ENCODE measurements at regions not wholly inside any gene's neighbourhood (a gene's known extent, or its start where the extent isn't known, plus 50 kb on each side); places are given as distances from the start of the nearest gene placed in this dataset.

GRCh38 chr5:74289691-74290090 lies 350.8 kb downstream of the ENC1 start:
- H3K36me3 ChIP-seq, result no peaks in the 10 kb centered on the region
- DNase-seq, result no peak
- H3K9me3 ChIP-seq, result no peaks in the 10 kb centered on the region
- WGBS, 3 donors, result 52 to 91% (median 75%) methylated on average over 1 of the region's 1 CpG
- H3K4me1 ChIP-seq (ENCODE audit: insufficient read depth), result peaks cover 18% of the 10 kb centered on the region
- TF ChIP-seq POLR2A (IDR thresholded peaks at IDR 0.05) (no peak), EP300 (IDR thresholded peaks at IDR 0.05) (no peak), CTCF (IDR thresholded peaks at IDR 0.05) (no peak)
- intact Hi-C loops (cut with DNase I), result loop anchor here in 1 of 4 donors (10.0 kb wide), 1 partner anchor 245 kb away; no protein-coding TSS in a partner anchor
- no peak overlapping the region for H3K4me3 ChIP-seq
- no peak overlapping the region for H3K27ac ChIP-seq
- H3K27me3 ChIP-seq, result no peaks in the 10 kb centered on the region

DNA sequence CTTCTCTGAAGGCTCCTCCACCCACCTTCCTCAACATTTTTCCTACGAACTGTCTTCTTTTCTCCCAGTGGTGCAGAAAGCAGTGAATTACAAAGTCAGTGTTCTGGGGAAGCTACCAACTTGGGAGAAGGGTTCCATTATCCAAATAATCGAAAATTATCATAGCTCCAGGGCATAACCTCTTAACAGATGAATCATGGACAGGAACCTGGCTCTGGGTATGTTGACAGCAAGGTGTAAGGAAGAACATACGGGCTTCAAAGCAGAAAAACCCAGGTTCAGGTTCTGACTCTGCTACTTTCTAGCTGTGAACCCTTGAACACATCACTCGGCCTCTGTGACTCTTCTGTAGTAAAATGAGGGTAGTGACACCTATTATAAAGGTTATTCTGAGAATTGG lies 351.3 kb downstream of the ENC1 start:
- no peak for DNase-seq
- intact Hi-C loops (cut with DNase I), result loop anchor here in 1 of 4 donors (10.0 kb wide), 1 partner anchor 244 kb away; no protein-coding TSS in a partner anchor
- WGBS, 3 donors, result 51 to 61% (median 53%) methylated on average over 4 of the region's 4 CpGs
- Histone ChIP-seq H3K9me3 (no peaks in the 10 kb centered on the region), H3K36me3 (no peaks in the 10 kb centered on the region), H3K27me3 (no peaks in the 10 kb centered on the region), H3K27ac (peak overlapping the region in 1 of 2 donors; percentile 9), H3K4me1 (ENCODE audit: insufficient read depth) (peaks cover 16% of the 10 kb centered on the region), H3K4me3 (no peak overlapping the region)
- TF ChIP-seq EP300 (IDR thresholded peaks at IDR 0.05), result no peak

GRCh38 chr5:74288448-74289108 lies 351.9 kb downstream of the ENC1 start:
- 8 to 15% (median 13%) methylated on average over 3 of the region's 3 CpGs for WGBS, 3 donors
- intact Hi-C loops (cut with DNase I), result loop anchor here in 1 of 4 donors (10.0 kb wide), 1 partner anchor 244 kb away; no protein-coding TSS in a partner anchor
- Histone ChIP-seq H3K9me3 (no peaks in the 10 kb centered on the region), H3K27me3 (no peaks in the 10 kb centered on the region), H3K27ac (no peak overlapping the region), H3K4me3 (no peak overlapping the region), H3K36me3 (no peaks in the 10 kb centered on the region), H3K4me1 (ENCODE audit: insufficient read depth) (peaks cover 15% of the 10 kb centered on the region)
- peak; percentile 44 for TF ChIP-seq EP300 (IDR thresholded peaks at IDR 0.05)
- no peak for TF ChIP-seq POLR2A (IDR thresholded peaks at IDR 0.05)
- TF ChIP-seq CTCF (IDR thresholded peaks at IDR 0.05), result no peak
- DNase-seq, result peak in 2 of 5 donors; percentile 34 to 45

- 62 to 73% (median 71%) methylated on average over 4 of the region's 4 CpGs for WGBS, 3 donors
- DNase-seq, result no peak
- TF ChIP-seq CTCF (IDR thresholded peaks at IDR 0.05), result no peak
- no peak for TF ChIP-seq EP300 (IDR thresholded peaks at IDR 0.05)
- TF ChIP-seq POLR2A (IDR thresholded peaks at IDR 0.05), result no peak
- Histone ChIP-seq H3K9me3 (no peaks in the 10 kb centered on the region), H3K4me3 (no peak overlapping the region), H3K27ac (no peak overlapping the region), H3K27me3 (no peaks in the 10 kb centered on the region), H3K36me3 (no peaks in the 10 kb centered on the region), H3K4me1 (ENCODE audit: insufficient read depth) (peaks cover 14% of the 10 kb centered on the region)
- intact Hi-C loops (cut with DNase I), result loop anchor here in 1 of 4 donors (10.0 kb wide), 1 partner anchor 243 kb away; no protein-coding TSS in a partner anchor
Measured at GRCh38 chr5:74288038-74288437, 352.5 kb downstream of the ENC1 start.

Measured in ovary (tissue), 7 donors.